LHCN-M2 (cell line): ENCODE measurements at regions not wholly inside any gene's neighbourhood (a gene's known extent, or its start where the extent isn't known, plus 50 kb on each side); places are given as distances from the start of the nearest gene placed in this dataset.

Experiments used
- DNase-seq: peaks from one replicate; pipeline ENCODE4 v3.0.0-alpha.2; 2012; ENCODE audit warnings: low read depth

GRCh38 chr7:81002421-81002820, 83.6 kb upstream of the SEMA3C start:
- DNase-seq: peak; percentile 43

GRCh38 chr7:80999771-81000170, 80.9 kb upstream of the SEMA3C start:
- no peak for DNase-seq

GRCh38 chr7:80999100-80999499, 80.2 kb upstream of the SEMA3C start:
- no peak for DNase-seq

- no peak for DNase-seq
These were observed 79.0 kb upstream of the SEMA3C start for GRCh38 chr7:80997841-80998240.

GRCh38 chr7:80996236-80996635, 77.4 kb upstream of the SEMA3C start:
- peak; percentile 26 for DNase-seq

GRCh38 chr7:80991654-80992053, 72.8 kb upstream of the SEMA3C start:
- no peak for DNase-seq

- no peak for DNase-seq
These were observed 65.8 kb upstream of the SEMA3C start for GRCh38 chr7:80984619-80985018.

GRCh38 chr7:80981405-80981804, 62.6 kb upstream of the SEMA3C start:
- DNase-seq: peak; percentile 27

- no peak for DNase-seq
These were observed 58.9 kb upstream of the SEMA3C start for GRCh38 chr7:80977751-80978150.

GRCh38 chr7:80974396-80975358, 55.8 kb upstream of the SEMA3C start:
- no peak for DNase-seq

GRCh38 chr7:80971225-80971624, 52.4 kb upstream of the SEMA3C start:
- DNase-seq: no peak
